NCI-H146 treated with DMSO at 0.1 percent for 48 hours (cell line): ENCODE measurements at regions not wholly inside any gene's neighbourhood (a gene's known extent, or its start where the extent isn't known, plus 50 kb on each side); places are given as distances from the start of the nearest gene placed in this dataset.
A peak's percentile ranks its signal among the peaks of the same experiment; 100 is the strongest.
"Not testable (repeated sequence)": the region's sequence is repeated elsewhere in the genome, so short reads cannot be mapped to it uniquely, and the experiment has no call there.

ENCODE experiments used
- DNase-seq: peaks from one replicate; lab custom pipeline; 2025; ENCODE audit not compliant: unreplicated experiment; lab: John Stamatoyannopoulos, UW

GRCh38 chr3:55297706-55298105, 189.4 kb downstream of the WNT5A start:
- no peak for DNase-seq

- DNase-seq = no peak
Observed at GRCh38 chr3:55297245-55297644, 189.9 kb downstream of the WNT5A start.

- no peak for DNase-seq
Observed at GRCh38 chr3:55296791-55297190, 190.3 kb downstream of the WNT5A start.

- DNase-seq = no peak
Observed at GRCh38 chr3:55296030-55296429, 191.1 kb downstream of the WNT5A start.

- DNase-seq = no peak
Observed at GRCh38 chr3:55294557-55294956, 192.5 kb downstream of the WNT5A start.

- DNase-seq = peak; percentile 20
Observed at GRCh38 chr3:55292360-55292759, 194.7 kb downstream of the WNT5A start.

- no peak for DNase-seq
Observed at GRCh38 chr3:55288657-55289056, 198.4 kb downstream of the WNT5A start.

GRCh38 chr3:55286693-55287092, 200.4 kb downstream of the WNT5A start:
- DNase-seq = no peak

GRCh38 chr3:55285156-55285555, 201.9 kb downstream of the WNT5A start:
- DNase-seq = no peak

GRCh38 chr3:55283441-55283925, 203.6 kb downstream of the WNT5A start:
- no peak for DNase-seq

- peak; percentile 68 for DNase-seq
Observed at GRCh38 chr3:55282994-55283393, 204.1 kb downstream of the WNT5A start.

- no peak for DNase-seq
Observed at GRCh38 chr3:55272031-55272645, 215.0 kb downstream of the WNT5A start.

- no peak for DNase-seq
Observed at GRCh38 chr3:55271549-55271948, 215.6 kb downstream of the WNT5A start.

- no peak for DNase-seq
Observed at GRCh38 chr3:55270976-55271375, 216.1 kb downstream of the WNT5A start.

- DNase-seq = no peak
Observed at GRCh38 chr3:55269636-55270035, 217.5 kb downstream of the WNT5A start.

GRCh38 chr3:55269096-55269495, 218.0 kb downstream of the WNT5A start:
- DNase-seq = no peak

- no peak for DNase-seq
Observed at GRCh38 chr3:55267206-55267930, 219.7 kb downstream of the WNT5A start.

GRCh38 chr3:55264919-55265318, 222.2 kb downstream of the WNT5A start:
- DNase-seq = no peak

GRCh38 chr3:55252921-55253320, 234.2 kb downstream of the WNT5A start:
- no peak for DNase-seq

GRCh38 chr3:55249156-55249555, 237.9 kb downstream of the WNT5A start:
- DNase-seq = not testable (repeated sequence)

- no peak for DNase-seq
Observed at GRCh38 chr3:55247666-55248065, 239.4 kb downstream of the WNT5A start.

GRCh38 chr3:55246033-55246432, 241.1 kb downstream of the WNT5A start:
- no peak for DNase-seq

- DNase-seq = peak; percentile 24
Observed at GRCh38 chr3:55245351-55245750, 241.8 kb downstream of the WNT5A start.
